Pancreas (tissue), 10 donors: ENCODE measurements at regions not wholly inside any gene's neighbourhood (a gene's known extent, or its start where the extent isn't known, plus 50 kb on each side); places are given as distances from the start of the nearest gene placed in this dataset.

Experiments used
- ATAC-seq, 4 donors: fragments of 200-7000 bp; cut with Tn5 transposase; one replicate each; pipeline versions ENCODE4 v1.8.0 to v1.9.1; 2020; ENCODE audit warnings: mild to moderate bottlenecking in 4 of 4, moderate library complexity in 4 of 4
- DNase-seq, 6 donors: peaks; one replicate each; pipeline ENCODE4 v3.0.0-alpha.2; 2020
- FAIRE-seq: peaks from 2 replicates; lab custom pipeline; 2012; peaks lifted over from hg19 to GRCh38; lab: Jason Lieb, UNC
- H3K27ac ChIP-seq, 4 donors: fragments of 200-600 bp; sonication (generic); 1 replicate in 3 of 4; 2 replicates in 1 of 4; pipeline versions ENCODE4 v1.5.0 to v1.8.0; 2020
- H3K27me3 ChIP-seq, 4 donors: fragments of 200-600 bp; one replicate each; pipeline ENCODE4 v1.8.0; 2021
- H3K36me3 ChIP-seq, 3 donors: fragments of 200-600 bp; sonication (generic) in 1 of 3; one replicate each; pipeline versions ENCODE4 v1.5.0 to v1.8.0; 2020 to 2021
- H3K4me1 ChIP-seq, 3 donors: fragments of 200-600 bp; one replicate each; pipeline ENCODE4 v1.8.0; 2021
- H3K4me3 ChIP-seq, 4 donors: fragments of 200-600 bp; sonication (generic) in 2 of 4; one replicate each; pipeline versions ENCODE4 v1.5.0 to v1.8.0; 2020 to 2021
- H3K9me3 ChIP-seq, 4 donors: fragments of 200-600 bp; one replicate each; pipeline ENCODE4 v1.8.0; 2021
- CTCF ChIP-seq, 4 donors: fragments of 200-600 bp; sonication (generic) in 3 of 4; IDR thresholded peaks; one replicate each; pipeline versions ENCODE4 v1.5.0 to v1.8.0; 2021; ENCODE audit warnings: antibody characterized with exemption in 4 of 4
- WGBS, 2 donors: extraction: QIAGEN DNeasy Blood & Tissue Kit; methylation state at CpG; one replicate each; pipeline ENCODE4 v1.1.7; 2013; 5-methylcytosine and 5-hydroxymethylcytosine counted together
- intact Hi-C, 3 donors: fragments of 100-400 bp; cut with DNase I; formaldehyde crosslinking; loops; one replicate each; pipeline versions ENCODE4 v1.11.1 to v1.14.2; 2022
- donor health status: healthy with polysubstance abuse.
- donor health status: DM: no; HTN: no; CAD: no; lungs with moderate emphysema.
- donor health status: DM: no; HTN: no; CAD: no.
- donor health status: control.
- donor health status: control.
- donor health status: Bipolar disorder and iron deficiency.
- donor health status: DM: yes; HTN: yes; CAD: no.
- donor health status: DM: no; HTN: no; CAD: no.
- donor health status: DM: no; HTN: no; CAD: no.
- donor health status: DM: yes; HTN: yes; CAD: no.

GRCh38 chr14:38828183-38828827, 274.7 kb downstream of the SEC23A start:
- no peak overlapping the region for H3K27ac ChIP-seq
- intact Hi-C loops, result no loop called here
- no peak for FAIRE-seq

GRCh38 chr14:38824706-38825105, 278.3 kb downstream of the SEC23A start:
- intact Hi-C loops, result no loop called here
- WGBS, 2 donors, result 65 to 79% methylated on average over 2 of the region's 2 CpGs
- no peak for FAIRE-seq
- no peaks in the 10 kb centered on the region for H3K4me1 ChIP-seq
- no peaks in the 10 kb centered on the region for H3K9me3 ChIP-seq
- ATAC-seq, result no peak
- no peaks in the 10 kb centered on the region for H3K27me3 ChIP-seq
- H3K36me3 ChIP-seq, result no peaks in the 10 kb centered on the region
- no peak overlapping the region for H3K4me3 ChIP-seq
- DNase-seq, result no peak
- H3K27ac ChIP-seq, result no peak overlapping the region
- no peak for TF ChIP-seq CTCF (IDR thresholded peaks at IDR 0.05)

More at GRCh38 chr14:38828183-38828827, 274.7 kb downstream of the SEC23A start:
- no peak for DNase-seq
- no peaks in the 10 kb centered on the region for H3K9me3 ChIP-seq
- no peak for ATAC-seq
- WGBS, 2 donors, result 53 to 67% methylated on average over 5 of the region's 5 CpGs
- H3K4me1 ChIP-seq, result no peaks in the 10 kb centered on the region
- TF ChIP-seq CTCF (IDR thresholded peaks at IDR 0.05), result no peak
- no peak overlapping the region for H3K4me3 ChIP-seq
- H3K27me3 ChIP-seq, result no peaks in the 10 kb centered on the region
- no peaks in the 10 kb centered on the region for H3K36me3 ChIP-seq

- WGBS, 2 donors, result 76 to 82% methylated on average over 1 of the region's 1 CpG
- Histone ChIP-seq H3K4me1 (no peaks in the 10 kb centered on the region), H3K4me3 (no peak overlapping the region), H3K27me3 (no peaks in the 10 kb centered on the region), H3K9me3 (no peaks in the 10 kb centered on the region), H3K27ac (no peak overlapping the region), H3K36me3 (no peaks in the 10 kb centered on the region)
- ATAC-seq (no peak), FAIRE-seq (no peak), DNase-seq (no peak)
- no peak for TF ChIP-seq CTCF (IDR thresholded peaks at IDR 0.05)
- intact Hi-C loops, result no loop called here
Observed at GRCh38 chr14:38818555-38818954, 284.5 kb downstream of the SEC23A start.

- no peak for DNase-seq
- Histone ChIP-seq H3K4me1 (no peaks in the 10 kb centered on the region), H3K36me3 (no peaks in the 10 kb centered on the region), H3K27me3 (no peaks in the 10 kb centered on the region), H3K27ac (no peak overlapping the region), H3K4me3 (no peak overlapping the region), H3K9me3 (no peaks in the 10 kb centered on the region)
- no peak for FAIRE-seq
- no peak for TF ChIP-seq CTCF (IDR thresholded peaks at IDR 0.05)
- peak in 1 of 4 donors; percentile 25 for ATAC-seq
- intact Hi-C loops, result no loop called here
- WGBS, 2 donors, result 73 to 84% methylated on average over 7 of the region's 7 CpGs
Observed at GRCh38 chr14:38808734-38809455, 294.1 kb downstream of the SEC23A start.

- no peak overlapping the region for H3K4me3 ChIP-seq
- 49 to 68% methylated on average over 2 of the region's 2 CpGs for WGBS, 2 donors
- no peak overlapping the region for H3K27ac ChIP-seq
- no peak for ATAC-seq
- intact Hi-C loops, result no loop called here
- no peaks in the 10 kb centered on the region for H3K27me3 ChIP-seq
- no peak for DNase-seq
- no peak for FAIRE-seq
- no peaks in the 10 kb centered on the region for H3K36me3 ChIP-seq
- TF ChIP-seq CTCF (IDR thresholded peaks at IDR 0.05), result no peak
- no peaks in the 10 kb centered on the region for H3K9me3 ChIP-seq
- no peaks in the 10 kb centered on the region for H3K4me1 ChIP-seq
Observed at GRCh38 chr14:38799671-38800070, 303.4 kb downstream of the SEC23A start.
